ENCODE measurements at regions not wholly inside any gene's neighbourhood (a gene's known extent, or its start where the extent isn't known, plus 50 kb on each side); places are given as distances from the start of the nearest gene placed in this dataset.

DNA sequence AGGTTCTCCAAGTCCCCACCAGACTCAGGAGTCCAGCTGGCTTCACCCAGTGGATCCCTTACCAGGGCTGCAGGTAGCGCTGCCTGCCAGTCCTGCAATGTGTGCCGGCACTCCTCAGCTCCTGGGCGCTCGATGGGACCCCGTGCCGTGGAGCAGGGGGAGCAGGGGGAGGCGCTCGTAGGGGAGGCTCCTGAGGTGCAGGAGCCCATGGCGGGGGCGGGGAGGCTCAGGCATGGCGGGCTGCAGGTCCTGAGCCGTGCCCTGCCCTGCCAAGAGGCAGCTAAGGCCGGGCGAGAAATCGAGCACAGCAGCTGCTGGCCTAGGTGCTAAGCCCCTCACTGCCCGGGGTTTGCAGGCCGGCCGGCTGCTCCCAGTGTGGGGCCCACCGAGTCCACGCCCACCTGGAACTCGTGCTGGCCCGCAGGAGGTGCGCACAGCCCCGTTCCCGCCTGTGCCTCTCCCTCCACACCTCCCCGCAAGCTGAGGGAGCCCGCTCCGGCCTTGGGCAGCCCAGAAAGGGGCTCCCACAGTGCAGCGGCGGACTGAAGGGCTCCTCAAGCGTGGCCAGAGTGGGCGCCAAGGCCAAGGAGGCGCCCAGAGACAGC, 792.9 kb upstream of the CCDC179 start:
- TF ChIP-seq, protein P1, sequence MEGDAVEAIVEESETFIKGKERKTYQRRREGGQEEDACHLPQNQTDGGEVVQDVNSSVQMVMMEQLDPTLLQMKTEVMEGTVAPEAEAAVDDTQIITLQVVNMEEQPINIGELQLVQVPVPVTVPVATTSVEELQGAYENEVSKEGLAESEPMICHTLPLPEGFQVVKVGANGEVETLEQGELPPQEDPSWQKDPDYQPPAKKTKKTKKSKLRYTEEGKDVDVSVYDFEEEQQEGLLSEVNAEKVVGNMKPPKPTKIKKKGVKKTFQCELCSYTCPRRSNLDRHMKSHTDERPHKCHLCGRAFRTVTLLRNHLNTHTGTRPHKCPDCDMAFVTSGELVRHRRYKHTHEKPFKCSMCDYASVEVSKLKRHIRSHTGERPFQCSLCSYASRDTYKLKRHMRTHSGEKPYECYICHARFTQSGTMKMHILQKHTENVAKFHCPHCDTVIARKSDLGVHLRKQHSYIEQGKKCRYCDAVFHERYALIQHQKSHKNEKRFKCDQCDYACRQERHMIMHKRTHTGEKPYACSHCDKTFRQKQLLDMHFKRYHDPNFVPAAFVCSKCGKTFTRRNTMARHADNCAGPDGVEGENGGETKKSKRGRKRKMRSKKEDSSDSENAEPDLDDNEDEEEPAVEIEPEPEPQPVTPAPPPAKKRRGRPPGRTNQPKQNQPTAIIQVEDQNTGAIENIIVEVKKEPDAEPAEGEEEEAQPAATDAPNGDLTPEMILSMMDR (IDR thresholded peaks at IDR 0.05), result no peak
- no peak for TF ChIP-seq EZH2 (IDR thresholded peaks at IDR 0.05)
- TF ChIP-seq EZH2phosphoT487 (IDR thresholded peaks at IDR 0.05), result no peak

Measured in neural progenitor cell (in vitro differentiated cells).